ENCODE measurements at regions not wholly inside any gene's neighbourhood (a gene's known extent, or its start where the extent isn't known, plus 50 kb on each side); places are given as distances from the start of the nearest gene placed in this dataset.
A peak's percentile ranks its signal among the peaks of the same experiment; 100 is the strongest.

DNA sequence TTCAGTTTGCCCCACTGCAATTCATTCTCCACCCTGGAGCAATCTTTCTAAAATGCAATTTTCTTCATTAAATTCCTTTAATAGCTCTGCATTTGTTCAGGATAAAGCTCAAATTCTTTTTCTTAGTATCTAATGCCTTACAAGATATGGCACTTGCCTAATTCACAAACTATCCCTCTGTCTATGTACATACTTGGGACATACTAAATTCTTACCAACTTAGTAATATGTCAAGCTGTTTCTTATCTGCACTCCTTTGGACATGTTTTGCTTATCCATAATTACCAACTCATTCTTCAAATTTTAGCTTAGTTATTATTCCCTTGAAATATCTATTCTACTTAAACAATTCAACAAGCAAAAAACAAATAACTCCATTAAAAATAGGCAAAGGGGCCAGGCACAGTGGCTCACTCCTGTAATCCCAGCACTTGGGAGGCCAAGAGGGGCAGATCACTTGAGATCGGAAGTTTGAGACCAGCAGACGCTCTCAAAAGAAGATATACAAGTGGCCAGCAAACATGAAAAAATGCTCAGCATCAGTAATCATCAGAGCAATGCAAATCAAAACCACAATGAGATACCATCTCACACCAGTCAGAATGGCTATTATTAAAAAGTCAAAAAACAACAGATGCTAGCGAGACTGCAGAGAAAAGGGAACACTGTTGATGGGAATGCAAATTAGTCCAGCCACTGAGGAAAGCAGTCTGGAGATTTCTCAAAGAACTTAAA lies 96.9 kb downstream of the FAM76B start:
- intact Hi-C loops (cut with DNase I) = no loop called here
- Histone ChIP-seq H3K4me3 (no peak overlapping the region), H3K9me3 (no peaks in the 10 kb centered on the region), H3K27ac (no peak overlapping the region), H3K4me1 (peaks cover 3 to 30% (median 19%) of the 10 kb centered on the region in 3 donors), H3K36me3 (no peaks in the 10 kb centered on the region), H3K27me3 (no peaks in the 10 kb centered on the region)
- 43 to 61% methylated on average over 3 of the region's 3 CpGs for WGBS, 2 donors
- no peak for DNase-seq
- TF ChIP-seq, protein P1, sequence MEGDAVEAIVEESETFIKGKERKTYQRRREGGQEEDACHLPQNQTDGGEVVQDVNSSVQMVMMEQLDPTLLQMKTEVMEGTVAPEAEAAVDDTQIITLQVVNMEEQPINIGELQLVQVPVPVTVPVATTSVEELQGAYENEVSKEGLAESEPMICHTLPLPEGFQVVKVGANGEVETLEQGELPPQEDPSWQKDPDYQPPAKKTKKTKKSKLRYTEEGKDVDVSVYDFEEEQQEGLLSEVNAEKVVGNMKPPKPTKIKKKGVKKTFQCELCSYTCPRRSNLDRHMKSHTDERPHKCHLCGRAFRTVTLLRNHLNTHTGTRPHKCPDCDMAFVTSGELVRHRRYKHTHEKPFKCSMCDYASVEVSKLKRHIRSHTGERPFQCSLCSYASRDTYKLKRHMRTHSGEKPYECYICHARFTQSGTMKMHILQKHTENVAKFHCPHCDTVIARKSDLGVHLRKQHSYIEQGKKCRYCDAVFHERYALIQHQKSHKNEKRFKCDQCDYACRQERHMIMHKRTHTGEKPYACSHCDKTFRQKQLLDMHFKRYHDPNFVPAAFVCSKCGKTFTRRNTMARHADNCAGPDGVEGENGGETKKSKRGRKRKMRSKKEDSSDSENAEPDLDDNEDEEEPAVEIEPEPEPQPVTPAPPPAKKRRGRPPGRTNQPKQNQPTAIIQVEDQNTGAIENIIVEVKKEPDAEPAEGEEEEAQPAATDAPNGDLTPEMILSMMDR (IDR thresholded peaks at IDR 0.05) = no peak
- TF ChIP-seq POLR2A (IDR thresholded peaks at IDR 0.05) = no peak

GRCh38 chr11:95690100-95690499 lies 99.5 kb downstream of the FAM76B start:
- no peaks in the 10 kb centered on the region for H3K9me3 ChIP-seq
- no peaks in the 10 kb centered on the region for H3K27me3 ChIP-seq
- H3K36me3 ChIP-seq = no peaks in the 10 kb centered on the region
- intact Hi-C loops (cut with DNase I) = no loop called here
- H3K4me1 ChIP-seq = peaks cover 3 to 21% (median 19%) of the 10 kb centered on the region in 3 donors
- TF ChIP-seq, protein P1 (IDR thresholded peaks at IDR 0.05) = no peak
- TF ChIP-seq POLR2A (IDR thresholded peaks at IDR 0.05) = no peak
- DNase-seq = no peak
- no peak overlapping the region for H3K27ac ChIP-seq
- WGBS, 2 donors = 69 to 77% methylated on average over 3 of the region's 3 CpGs
- H3K4me3 ChIP-seq = no peak overlapping the region

DNA sequence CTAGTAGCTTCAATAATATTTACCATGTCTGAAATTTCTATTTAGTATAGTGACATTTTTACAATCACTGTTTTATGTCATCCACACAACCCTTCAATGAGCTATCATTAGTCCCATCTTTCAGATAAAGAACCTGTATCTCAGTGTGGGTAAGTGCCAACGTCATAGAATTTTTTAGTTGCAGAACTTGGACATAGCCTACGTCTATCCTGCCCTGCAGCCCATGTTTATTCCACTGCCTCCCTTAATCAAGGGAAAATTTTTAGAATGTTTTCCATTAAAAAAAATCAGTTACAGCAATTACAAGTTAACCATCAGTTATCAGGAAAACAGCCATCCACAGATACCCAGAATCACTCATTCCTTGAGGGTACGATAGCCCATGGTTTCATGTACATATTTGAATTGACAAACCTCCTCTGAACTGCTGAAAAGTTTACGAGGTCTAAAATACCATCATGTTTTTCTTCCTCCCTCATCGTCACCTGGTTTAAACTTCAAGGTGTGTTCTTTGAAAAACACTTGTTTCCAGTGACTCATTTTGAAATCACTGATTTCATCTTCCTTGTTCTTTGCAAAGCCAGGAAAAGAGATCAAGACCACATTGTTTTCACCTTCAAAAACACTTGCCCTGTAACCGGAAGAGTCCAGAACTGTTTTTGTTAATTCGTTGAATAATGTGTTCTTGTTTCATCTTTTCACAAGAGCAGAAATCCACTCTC lies 100.9 kb downstream of the FAM76B start:
- 28 to 34% methylated on average over 7 of the region's 7 CpGs for WGBS, 2 donors
- DNase-seq = no peak
- H3K36me3 ChIP-seq = no peaks in the 10 kb centered on the region
- peak overlapping the region; percentile 1 to 64 (median 60) for H3K27ac ChIP-seq
- peaks cover 4 to 27% (median 19%) of the 10 kb centered on the region in 3 donors for H3K4me1 ChIP-seq
- H3K9me3 ChIP-seq = no peaks in the 10 kb centered on the region
- no peak for TF ChIP-seq POLR2A (IDR thresholded peaks at IDR 0.05)
- TF ChIP-seq, protein P1 (IDR thresholded peaks at IDR 0.05) = no peak
- H3K4me3 ChIP-seq = no peak overlapping the region
- intact Hi-C loops (cut with DNase I) = no loop called here
- H3K27me3 ChIP-seq = no peaks in the 10 kb centered on the region

DNA sequence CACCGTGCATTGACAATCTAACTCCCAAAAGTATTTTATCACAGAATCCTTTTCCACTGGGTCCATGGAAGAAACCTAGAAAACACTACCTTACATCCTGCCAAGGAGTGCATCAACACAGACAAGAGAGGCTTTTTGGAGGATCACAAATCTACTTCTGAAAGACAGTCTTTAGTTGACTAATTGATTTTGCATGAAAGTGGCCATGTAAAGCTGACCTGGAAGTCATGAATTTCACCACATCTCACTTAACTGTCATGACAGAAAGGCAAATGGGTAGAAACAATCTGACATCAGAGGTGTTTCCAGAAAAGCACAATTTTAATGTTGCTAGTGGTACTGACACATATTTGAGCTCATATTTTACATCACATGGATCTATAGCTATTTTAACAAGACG lies 101.6 kb downstream of the FAM76B start:
- no peak overlapping the region for H3K4me3 ChIP-seq
- no peaks in the 10 kb centered on the region for H3K9me3 ChIP-seq
- TF ChIP-seq POLR2A (IDR thresholded peaks at IDR 0.05) = no peak
- peaks cover 9 to 32% (median 19%) of the 10 kb centered on the region in 3 donors for H3K4me1 ChIP-seq
- no peak for DNase-seq
- H3K27ac ChIP-seq = peak overlapping the region in 3 of 4 donors; percentile 54 to 64 (median 62)
- 88 to 97% methylated on average over 2 of the region's 2 CpGs for WGBS, 2 donors
- intact Hi-C loops (cut with DNase I) = no loop called here
- no peaks in the 10 kb centered on the region for H3K36me3 ChIP-seq
- no peaks in the 10 kb centered on the region for H3K27me3 ChIP-seq

- Histone ChIP-seq H3K36me3 (no peaks in the 10 kb centered on the region), H3K4me3 (no peak overlapping the region), H3K27ac (no peak overlapping the region), H3K27me3 (no peaks in the 10 kb centered on the region), H3K4me1 (peaks cover 9 to 36% (median 19%) of the 10 kb centered on the region in 3 donors), H3K9me3 (no peaks in the 10 kb centered on the region)
- no peak for DNase-seq
- intact Hi-C loops (cut with DNase I) = no loop called here
- WGBS, 2 donors = 85 to 89% methylated on average over 3 of the region's 3 CpGs
- TF ChIP-seq, protein P1 (IDR thresholded peaks at IDR 0.05) = no peak
- no peak for TF ChIP-seq POLR2A (IDR thresholded peaks at IDR 0.05)
These were observed 103.3 kb downstream of the FAM76B start for GRCh38 chr11:95686265-95686664.

All from esophagus squamous epithelium (tissue), 5 donors.